ENCODE measurements at regions not wholly inside any gene's neighbourhood (a gene's known extent, or its start where the extent isn't known, plus 50 kb on each side); places are given as distances from the start of the nearest gene placed in this dataset.

- H4K20me1 ChIP-seq (ENCODE audit: control insufficient read depth, insufficient read depth, low read depth, low read length): no peaks in the 10 kb centered on the region
- no peak overlapping the region for H3K4me3 ChIP-seq (ENCODE audit: low read length)
- no peak overlapping the region for H3K27ac ChIP-seq (ENCODE audit: low read depth, low read length)
- H3F3A ChIP-seq (ENCODE audit: control insufficient read depth, insufficient read depth): no peaks in the 10 kb centered on the region
- H3K4me1 ChIP-seq (ENCODE audit: control insufficient read depth, low read length): no peaks in the 10 kb centered on the region
- H3K9me2 ChIP-seq (replicated peaks; ENCODE audit: control insufficient read depth, low read length): no peaks in the 10 kb centered on the region
- H3K79me2 ChIP-seq (ENCODE audit: control insufficient read depth, low read length): no peaks in the 10 kb centered on the region
- H3K36me3 ChIP-seq (ENCODE audit: control insufficient read depth, low read length): no peaks in the 10 kb centered on the region
- H3K27me3 ChIP-seq (ENCODE audit: control insufficient read depth, low read length): no peaks in the 10 kb centered on the region
- no peak for TF ChIP-seq EZH2phosphoT487 (IDR thresholded peaks at IDR 0.05; ENCODE audit: borderline replicate concordance, low read length)
- TF ChIP-seq CTCF (IDR thresholded peaks at IDR 0.05; ENCODE audit: low read depth, low read length, poor library complexity, severe bottlenecking): no peak
- no peak overlapping the region for H3K4me2 ChIP-seq (ENCODE audit: low read length)
- H3K9me3 ChIP-seq (ENCODE audit: control insufficient read depth, insufficient read depth, low read length): no peaks in the 10 kb centered on the region
These were observed 175.0 kb upstream of the HMCN1 start for GRCh38 chr1:185559151-185559550.

- Histone ChIP-seq H3K4me3 (ENCODE audit: low read length) (no peak overlapping the region), H3K4me1 (ENCODE audit: control insufficient read depth, low read length) (no peaks in the 10 kb centered on the region), H3K36me3 (ENCODE audit: control insufficient read depth, low read length) (no peaks in the 10 kb centered on the region), H3K4me2 (ENCODE audit: low read length) (no peak overlapping the region), H3F3A (ENCODE audit: control insufficient read depth, insufficient read depth) (no peaks in the 10 kb centered on the region), H3K27ac (ENCODE audit: low read depth, low read length) (no peak overlapping the region), H3K9me2 (replicated peaks; ENCODE audit: control insufficient read depth, low read length) (no peaks in the 10 kb centered on the region), H3K79me2 (ENCODE audit: control insufficient read depth, low read length) (no peaks in the 10 kb centered on the region), H3K27me3 (ENCODE audit: control insufficient read depth, low read length) (no peaks in the 10 kb centered on the region), H4K20me1 (ENCODE audit: control insufficient read depth, insufficient read depth, low read depth, low read length) (no peaks in the 10 kb centered on the region), H3K9me3 (ENCODE audit: control insufficient read depth, insufficient read depth, low read length) (no peaks in the 10 kb centered on the region)
- TF ChIP-seq EZH2phosphoT487 (IDR thresholded peaks at IDR 0.05; ENCODE audit: borderline replicate concordance, low read length) (no peak), CTCF (IDR thresholded peaks at IDR 0.05; ENCODE audit: low read depth, low read length, poor library complexity, severe bottlenecking) (no peak)
These were observed 177.6 kb upstream of the HMCN1 start for GRCh38 chr1:185556561-185556960.

GRCh38 chr1:185555743-185556142 lies 178.4 kb upstream of the HMCN1 start:
- no peaks in the 10 kb centered on the region for H3K36me3 ChIP-seq (ENCODE audit: control insufficient read depth, low read length)
- no peaks in the 10 kb centered on the region for H3K27me3 ChIP-seq (ENCODE audit: control insufficient read depth, low read length)
- TF ChIP-seq CTCF (IDR thresholded peaks at IDR 0.05; ENCODE audit: low read depth, low read length, poor library complexity, severe bottlenecking) (no peak), EZH2phosphoT487 (IDR thresholded peaks at IDR 0.05; ENCODE audit: borderline replicate concordance, low read length) (no peak)
- no peaks in the 10 kb centered on the region for H3K9me3 ChIP-seq (ENCODE audit: control insufficient read depth, insufficient read depth, low read length)
- H3F3A ChIP-seq (ENCODE audit: control insufficient read depth, insufficient read depth): no peaks in the 10 kb centered on the region
- no peaks in the 10 kb centered on the region for H4K20me1 ChIP-seq (ENCODE audit: control insufficient read depth, insufficient read depth, low read depth, low read length)
- H3K4me1 ChIP-seq (ENCODE audit: control insufficient read depth, low read length): no peaks in the 10 kb centered on the region
- H3K4me2 ChIP-seq (ENCODE audit: low read length): no peak overlapping the region
- H3K9me2 ChIP-seq (replicated peaks; ENCODE audit: control insufficient read depth, low read length): no peaks in the 10 kb centered on the region
- no peak overlapping the region for H3K27ac ChIP-seq (ENCODE audit: low read depth, low read length)
- H3K4me3 ChIP-seq (ENCODE audit: low read length): no peak overlapping the region
- no peaks in the 10 kb centered on the region for H3K79me2 ChIP-seq (ENCODE audit: control insufficient read depth, low read length)

GRCh38 chr1:185551008-185551407 lies 183.2 kb upstream of the HMCN1 start:
- Histone ChIP-seq H3K27me3 (ENCODE audit: control insufficient read depth, low read length) (no peaks in the 10 kb centered on the region), H3K79me2 (ENCODE audit: control insufficient read depth, low read length) (no peaks in the 10 kb centered on the region), H4K20me1 (ENCODE audit: control insufficient read depth, insufficient read depth, low read depth, low read length) (no peaks in the 10 kb centered on the region), H3K9me3 (ENCODE audit: control insufficient read depth, insufficient read depth, low read length) (no peaks in the 10 kb centered on the region), H3K4me3 (ENCODE audit: low read length) (no peak overlapping the region), H3K9me2 (replicated peaks; ENCODE audit: control insufficient read depth, low read length) (no peaks in the 10 kb centered on the region), H3F3A (ENCODE audit: control insufficient read depth, insufficient read depth) (no peaks in the 10 kb centered on the region), H3K36me3 (ENCODE audit: control insufficient read depth, low read length) (no peaks in the 10 kb centered on the region), H3K27ac (ENCODE audit: low read depth, low read length) (no peak overlapping the region), H3K4me1 (ENCODE audit: control insufficient read depth, low read length) (no peaks in the 10 kb centered on the region), H3K4me2 (ENCODE audit: low read length) (no peak overlapping the region)
- TF ChIP-seq EZH2phosphoT487 (IDR thresholded peaks at IDR 0.05; ENCODE audit: borderline replicate concordance, low read length): no peak
- no peak for TF ChIP-seq CTCF (IDR thresholded peaks at IDR 0.05; ENCODE audit: low read depth, low read length, poor library complexity, severe bottlenecking)
